HepG2 (cell line): ENCODE measurements at regions not wholly inside any gene's neighbourhood (a gene's known extent, or its start where the extent isn't known, plus 50 kb on each side); places are given as distances from the start of the nearest gene placed in this dataset.

Experiments used
- ATAC-seq: fragments of 200-7000 bp; cut with Tn5 transposase; 3 replicates; pipeline ENCODE4 v1.9.1; 2020; ENCODE audit warnings: mild to moderate bottlenecking, moderate library complexity
- BruUV-seq: library from RNA; stranded (reverse); fragments of 400-500 nt; replicated peaks from 2 replicates; lab custom pipeline; 2021; lab: Mats Ljungman, UMichigan
- CTCF ChIA-PET: fragments of 300-600 bp; formaldehyde crosslinking; extraction: SDS; loops from one replicate; lab custom pipeline; 2021; ENCODE audit warnings: low total read pairs, inconsistent platforms, low intra/inter-chr PET ratio; lab: Yijun Ruan, JAX
- POLR2A ChIA-PET: fragments of 350-600 bp; sonication (Branson Sonifier 250); formaldehyde crosslinking; loops from one replicate; lab custom pipeline; 2020; ENCODE audit warnings: antibody characterized with exemption, inconsistent platforms; lab: Yijun Ruan, JAX
- DNase-seq: peaks from one replicate; pipeline ENCODE4 v3.0.0-alpha.2; 2015; ENCODE audit warnings: low spot score
- FAIRE-seq: peaks from 3 replicates; lab custom pipeline; 2011; peaks lifted over from hg19 to GRCh38; lab: Jason Lieb, UNC
- H2AFZ ChIP-seq: one replicate; pipeline ENCODE4 v1.6.1; 2011; ENCODE audit warnings: low read length, inconsistent platforms
- H3K27ac ChIP-seq: fragments of 300-600 bp; 3 replicates; pipeline ENCODE4 v1.8.0; 2011; ENCODE audit warnings: mixed run types, mild to moderate bottlenecking, mixed read lengths, low read length, inconsistent platforms; ENCODE audit not compliant: insufficient read depth; ENCODE audit errors: extremely low read length
- H3K27me3 ChIP-seq, 2 experiments: fragments of 200-600 bp in 1 of 2; 2 replicates in 1 of 2; 3 replicates in 1 of 2; pipeline versions ENCODE4 v1.6.0 to v1.8.0; 2011; ENCODE audit warnings: low read length in 2 of 2, mild to moderate bottlenecking in 2 of 2, moderate library complexity in 2 of 2, inconsistent platforms in 1 of 2; ENCODE audit not compliant: insufficient read depth in 2 of 2, control insufficient read depth in 1 of 2
- H3K36me3 ChIP-seq, 2 experiments: fragments of 200-600 bp in 1 of 2; replicated peaks in 1 of 2; 2 replicates in 1 of 2; 3 replicates in 1 of 2; pipeline versions ENCODE4 v1.5.1 to v1.8.0; 2011; ENCODE audit warnings: low read length in 2 of 2, inconsistent platforms in 1 of 2; ENCODE audit not compliant: insufficient read depth in 2 of 2, control insufficient read depth in 1 of 2
- H3K4me1 ChIP-seq: 2 replicates; pipeline ENCODE4 v1.5.1; 2012; ENCODE audit warnings: low read length, inconsistent platforms; ENCODE audit not compliant: insufficient read depth
- H3K4me2 ChIP-seq: 2 replicates; pipeline ENCODE4 v1.6.0; 2011; ENCODE audit warnings: low read depth, low read length, inconsistent platforms
- H3K4me3 ChIP-seq, 3 experiments: fragments of 200-600 bp in 1 of 3; sonication (generic), shearing (Covaris generic) in 1 of 3; replicated peaks in 1 of 3; 2 replicates each; pipeline ENCODE4 v1.5.1; 2011 to 2016; ENCODE audit warnings: low read length in 3 of 3, inconsistent platforms in 2 of 3, low read depth in 2 of 3, mild to moderate bottlenecking in 2 of 3, control low read depth in 1 of 3, mixed read lengths in 1 of 3; ENCODE audit not compliant: insufficient read depth in 1 of 3
- H3K79me2 ChIP-seq: one replicate; pipeline ENCODE4 v1.6.1; 2011; ENCODE audit warnings: low read length, inconsistent platforms; ENCODE audit not compliant: insufficient read depth
- H3K9ac ChIP-seq: 2 replicates; pipeline ENCODE4 v1.6.0; 2011; ENCODE audit warnings: mild to moderate bottlenecking, low read depth, low read length, inconsistent platforms; ENCODE audit not compliant: insufficient read depth
- H3K9me3 ChIP-seq: 2 replicates; pipeline ENCODE4 v1.5.1; 2012; ENCODE audit warnings: mild to moderate bottlenecking, low read length
- H4K20me1 ChIP-seq: 2 replicates; pipeline ENCODE4 v1.6.0; 2011; ENCODE audit warnings: inconsistent platforms, mild to moderate bottlenecking, low read length, moderate library complexity; ENCODE audit not compliant: insufficient read depth
- FOXM1 ChIP-seq: sonication (generic); formaldehyde crosslinking; IDR thresholded peaks from 2 replicates; pipeline ENCODE4 v1.5.0; 2020; ENCODE audit warnings: missing genetic modification reagents
- GPN1 ChIP-seq: sonication (generic); formaldehyde crosslinking; IDR thresholded peaks from 2 replicates; pipeline ENCODE4 v1.5.1; 2020; ENCODE audit warnings: missing genetic modification reagents, borderline replicate concordance
- KDM4B ChIP-seq: sonication (generic); formaldehyde crosslinking; IDR thresholded peaks from 2 replicates; pipeline ENCODE4 v1.4.0; 2020; ENCODE audit warnings: missing genetic modification reagents
- MTF2 ChIP-seq: sonication (generic); formaldehyde crosslinking; IDR thresholded peaks from 2 replicates; pipeline ENCODE4 v1.5.0; 2020; ENCODE audit warnings: missing genetic modification reagents, borderline replicate concordance
- NR3C1 ChIP-seq: sonication (generic); formaldehyde crosslinking; IDR thresholded peaks from 2 replicates; pipeline ENCODE4 v1.4.0; 2020; ENCODE audit warnings: missing genetic modification reagents
- PRDM10 ChIP-seq: sonication (generic); formaldehyde crosslinking; IDR thresholded peaks from 2 replicates; pipeline ENCODE4 v1.4.0; 2020; ENCODE audit warnings: low read depth, missing genetic modification reagents
- ZNF552 ChIP-seq: sonication (generic); formaldehyde crosslinking; IDR thresholded peaks from 2 replicates; pipeline ENCODE4 v1.9.0; 2022; ENCODE audit warnings: missing genetic modification reagents, mild to moderate bottlenecking, borderline replicate concordance
- WGBS: methylation state at CpG from one replicate; pipeline ENCODE4 v1.1.6; 2017; ENCODE audit warnings: low lambda C conversion rate; 5-methylcytosine and 5-hydroxymethylcytosine counted together
- in situ Hi-C: cut with HindIII; loops from 2 replicates; pipeline ENCODE4 v1.10.0; 2017; ENCODE audit warnings: low pct_unique_long_range_greater_than_20kb; ENCODE audit not compliant: extremely low pct_ligation_motif_present
- intact Hi-C: fragments of 100-400 bp; cut with micrococcal nuclease; formaldehyde crosslinking; loops from one replicate; pipeline ENCODE4 v1.10.0; 2022; ENCODE audit not compliant: unreplicated experiment

GRCh38 chr12:87348071-87348470 is 681.1 kb downstream of the C12orf50 start (continued):
- TF ChIP-seq PRDM10 (CRISPR knock-in tag): no peak
- no peak for TF ChIP-seq ZNF552 (CRISPR knock-in tag)
- TF ChIP-seq KDM4B (CRISPR knock-in tag): no peak
- TF ChIP-seq MTF2 (CRISPR knock-in tag): no peak
- TF ChIP-seq GPN1: no peak
- TF ChIP-seq, all 625 proteins: peak for 0

DNA sequence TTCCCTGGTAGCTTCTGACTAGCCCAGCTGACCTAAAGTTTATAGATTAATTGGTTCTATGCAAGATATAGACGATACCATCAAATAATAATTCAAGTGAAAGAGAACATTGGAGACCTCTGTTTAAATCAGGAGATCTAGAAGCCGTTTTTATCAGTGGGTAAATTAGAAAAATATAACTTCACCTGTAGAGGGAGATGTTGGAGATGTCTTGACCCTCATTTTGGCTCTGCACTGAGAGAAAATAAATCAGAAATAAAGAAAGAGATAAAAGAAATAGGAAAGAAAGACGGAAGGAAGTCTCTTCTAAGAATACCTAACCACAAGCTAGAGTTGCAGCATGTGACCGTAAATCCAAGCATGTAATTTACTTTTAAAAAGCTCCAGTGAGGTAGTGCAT is 684.5 kb downstream of the C12orf50 start:
- no TSS peak for BruUV-seq
- intact Hi-C loops: loop anchor here (10.0 kb wide), 1 partner anchor 500 kb away; no protein-coding TSS in a partner anchor
- H4K20me1 ChIP-seq: no peaks in the 10 kb centered on the region
- peaks cover 15% of the 10 kb centered on the region; the same call in 1 of the 2 replicates for H3K9me3 ChIP-seq
- H3K79me2 ChIP-seq: no peaks in the 10 kb centered on the region
- ATAC-seq: no peak
- H3K9ac ChIP-seq: no peak overlapping the region
- no peak overlapping the region for H3K4me3 ChIP-seq
- no peak overlapping the region for H2AFZ ChIP-seq
- ChIA-PET CTCF (no interaction called here), POLR2A (no interaction called here)
- H3K4me1 ChIP-seq: no peaks in the 10 kb centered on the region
- no peak for TF ChIP-seq KDM4B (CRISPR knock-in tag)
- TF ChIP-seq NR3C1 (CRISPR knock-in tag): no peak
- TF ChIP-seq FOXM1: no peak
- no peak for DNase-seq
- no peak overlapping the region for H3K27ac ChIP-seq
- no peaks in the 10 kb centered on the region for H3K36me3 ChIP-seq
- in situ Hi-C loops: no loop called here
- H3K27me3 ChIP-seq: no peaks in the 10 kb centered on the region
- no peak for FAIRE-seq
- 6% methylated on average over 4 of the region's 4 CpGs for WGBS
- H3K4me2 ChIP-seq: no peak overlapping the region
